GM23248 (cell line): ENCODE measurements at regions not wholly inside any gene's neighbourhood (a gene's known extent, or its start where the extent isn't known, plus 50 kb on each side); places are given as distances from the start of the nearest gene placed in this dataset.

Experiments used
- DNase-seq: peaks from one replicate; pipeline ENCODE4 v3.0.0-alpha.2; 2015
- H2AFZ ChIP-seq: fragments of 200-600 bp; sonication (generic); 2 replicates; pipeline ENCODE4 v1.6.1; 2016; ENCODE audit warnings: antibody characterized with exemption
- H3F3A ChIP-seq: fragments of 200-600 bp; sonication (generic); 2 replicates; pipeline ENCODE4 v1.6.1; 2016; ENCODE audit warnings: mild to moderate bottlenecking, antibody characterized with exemption, mixed run types; ENCODE audit not compliant: insufficient read depth
- H3K27ac ChIP-seq: fragments of 200-600 bp; sonication (generic); 2 replicates; pipeline ENCODE4 v1.5.1; 2016; ENCODE audit warnings: mild to moderate bottlenecking
- H3K27me3 ChIP-seq: fragments of 200-600 bp; sonication (generic); replicated peaks from 2 replicates; pipeline ENCODE4 v1.6.1; 2016; ENCODE audit warnings: mild to moderate bottlenecking; ENCODE audit not compliant: insufficient read depth
- H3K36me3 ChIP-seq: fragments of 200-600 bp; sonication (generic); 2 replicates; pipeline ENCODE4 v1.6.1; 2016; ENCODE audit warnings: low read depth, mild to moderate bottlenecking
- H3K4me1 ChIP-seq: fragments of 200-600 bp; sonication (generic); 2 replicates; pipeline ENCODE4 v1.6.1; 2016; ENCODE audit warnings: mild to moderate bottlenecking; ENCODE audit not compliant: insufficient read depth
- H3K4me2 ChIP-seq: fragments of 200-600 bp; sonication (generic); one replicate; pipeline ENCODE4 v1.6.1; 2016; ENCODE audit warnings: mild to moderate bottlenecking; ENCODE audit not compliant: unreplicated experiment
- H3K4me3 ChIP-seq: fragments of 200-600 bp; sonication (generic); 2 replicates; pipeline ENCODE4 v1.5.1; 2016; ENCODE audit warnings: mild to moderate bottlenecking
- H3K79me2 ChIP-seq: fragments of 200-600 bp; sonication (generic); 2 replicates; pipeline ENCODE4 v1.6.1; 2016; ENCODE audit warnings: mild to moderate bottlenecking; ENCODE audit not compliant: insufficient read depth
- H3K9ac ChIP-seq: fragments of 200-600 bp; sonication (generic); 2 replicates; pipeline ENCODE4 v1.6.1; 2016; ENCODE audit warnings: mild to moderate bottlenecking
- H3K9me2 ChIP-seq: fragments of 200-600 bp; sonication (generic); 2 replicates; pipeline ENCODE4 v1.6.1; 2016; ENCODE audit warnings: mixed run types, mild to moderate bottlenecking, moderate library complexity; ENCODE audit not compliant: insufficient read depth
- H3K9me3 ChIP-seq: fragments of 200-600 bp; sonication (generic); one replicate; pipeline ENCODE4 v1.6.1; 2017; ENCODE audit warnings: low read depth
- H4K20me1 ChIP-seq: fragments of 200-600 bp; sonication (generic); 2 replicates; pipeline ENCODE4 v1.6.0; 2016; ENCODE audit not compliant: insufficient read depth
- EZH2 ChIP-seq: fragments of 200-600 bp; sonication (generic); IDR thresholded peaks from 2 replicates; pipeline ENCODE4 v1.6.1; 2018; ENCODE audit warnings: antibody characterized with exemption, mild to moderate bottlenecking; ENCODE audit not compliant: insufficient read depth, poor library complexity, severe bottlenecking
- EZH2phosphoT487 ChIP-seq: fragments of 200-600 bp; sonication (generic); IDR thresholded peaks from 2 replicates; pipeline ENCODE4 v1.6.1; 2018; ENCODE audit warnings: antibody characterized with exemption, moderate library complexity, mild to moderate bottlenecking, low read depth; ENCODE audit not compliant: insufficient read depth
- WGBS, 2 experiments: methylation state at CpG; one replicate each; pipeline ENCODE4 v1.1.6; 2015 to 2017; ENCODE audit warnings: low lambda C conversion rate in 2 of 2, low coverage in 1 of 2; ENCODE audit errors: missing lambda C conversion rate in 2 of 2; 5-methylcytosine and 5-hydroxymethylcytosine counted together
- in situ Hi-C: fragments of 300-500 bp; cut with MboI; formaldehyde crosslinking; loops from 2 replicates; pipeline ENCODE4 v1.15.0; 2020

- no peak overlapping the region for H3K4me2 ChIP-seq
- no peak overlapping the region for H3K4me3 ChIP-seq
- H2AFZ ChIP-seq, result no peak overlapping the region
- H3F3A ChIP-seq, result no peaks in the 10 kb centered on the region
- no peaks in the 10 kb centered on the region for H3K79me2 ChIP-seq
- H3K9ac ChIP-seq, result no peak overlapping the region
- H4K20me1 ChIP-seq, result no peaks in the 10 kb centered on the region
- H3K27ac ChIP-seq, result no peak overlapping the region
- no peaks in the 10 kb centered on the region for H3K4me1 ChIP-seq
- H3K9me3 ChIP-seq, result no peaks in the 10 kb centered on the region
- H3K9me2 ChIP-seq, result no peaks in the 10 kb centered on the region
- no peaks in the 10 kb centered on the region for H3K36me3 ChIP-seq
- DNase-seq, result peak; percentile 41
- TF ChIP-seq EZH2 (no peak), EZH2phosphoT487 (no peak)
- in situ Hi-C loops, result no loop called here
- 0 out of 2 replicates have a peak, but pooled peaks cover 5% of the 10 kb centered on the region for H3K27me3 ChIP-seq
Measured at GRCh38 chr14:96676166-96676565, 121.0 kb upstream of the VRK1 start.

- TF ChIP-seq EZH2phosphoT487 (no peak), EZH2 (no peak)
- Histone ChIP-seq H3K79me2 (no peaks in the 10 kb centered on the region), H3K36me3 (no peaks in the 10 kb centered on the region), H3K27ac (no peak overlapping the region), H3K9ac (no peak overlapping the region), H3K4me3 (no peak overlapping the region), H2AFZ (no peak overlapping the region), H3K9me3 (no peaks in the 10 kb centered on the region), H3F3A (no peaks in the 10 kb centered on the region), H3K9me2 (no peaks in the 10 kb centered on the region), H4K20me1 (no peaks in the 10 kb centered on the region), H3K4me2 (no peak overlapping the region), H3K27me3 (0 out of 2 replicates have a peak, but pooled peaks cover 5% of the 10 kb centered on the region), H3K4me1 (no peaks in the 10 kb centered on the region; the same call in 1 of the 2 replicates)
- DNase-seq, result peak; percentile 75
- in situ Hi-C loops, result no loop called here
- 9 to 10% methylated on average over 7 of the region's 7 CpGs for WGBS, 2 experiments
Measured at GRCh38 chr14:96681829-96682228, 115.4 kb upstream of the VRK1 start.

- Histone ChIP-seq H3K27me3 (0 out of 2 replicates have a peak, but pooled peaks cover 5% of the 10 kb centered on the region), H3F3A (no peaks in the 10 kb centered on the region), H3K4me3 (no peak overlapping the region), H3K9ac (no peak overlapping the region), H3K79me2 (no peaks in the 10 kb centered on the region), H3K27ac (no peak overlapping the region), H3K9me2 (no peaks in the 10 kb centered on the region), H3K4me2 (no peak overlapping the region), H3K36me3 (no peaks in the 10 kb centered on the region), H3K9me3 (no peaks in the 10 kb centered on the region), H3K4me1 (no peaks in the 10 kb centered on the region; the same call in 1 of the 2 replicates), H4K20me1 (no peaks in the 10 kb centered on the region), H2AFZ (no peak overlapping the region)
- peak; percentile 9 for DNase-seq
- 34 to 45% methylated on average over 3 of the region's 3 CpGs for WGBS, 2 experiments
- in situ Hi-C loops, result no loop called here
- TF ChIP-seq EZH2, result no peak
- no peak for TF ChIP-seq EZH2phosphoT487
Measured at GRCh38 chr14:96682401-96682800, 114.8 kb upstream of the VRK1 start.

- Histone ChIP-seq H3K9me3 (no peaks in the 10 kb centered on the region), H3K9me2 (no peaks in the 10 kb centered on the region), H3K4me1 (no peaks in the 10 kb centered on the region; the same call in 1 of the 2 replicates), H3K79me2 (no peaks in the 10 kb centered on the region), H3K4me2 (no peak overlapping the region), H3K36me3 (no peaks in the 10 kb centered on the region), H3K27me3 (peaks cover 2% of the 10 kb centered on the region; the same call in 1 of the 2 replicates), H3K4me3 (no peak overlapping the region), H2AFZ (no peak overlapping the region), H3K9ac (no peak overlapping the region), H3F3A (no peaks in the 10 kb centered on the region), H3K27ac (no peak overlapping the region), H4K20me1 (no peaks in the 10 kb centered on the region)
- TF ChIP-seq EZH2phosphoT487, result no peak
- no peak for TF ChIP-seq EZH2
- WGBS, 2 experiments, result 39 to 46% methylated on average over 8 of the region's 8 CpGs
- DNase-seq, result peak; percentile 42
- in situ Hi-C loops, result no loop called here
Measured at GRCh38 chr14:96683562-96684289, 113.5 kb upstream of the VRK1 start.

GRCh38 chr14:96686126-96686525 is 111.1 kb upstream of the VRK1 start:
- Histone ChIP-seq H3K9me3 (no peaks in the 10 kb centered on the region), H3K27me3 (no peaks in the 10 kb centered on the region; the same call in 1 of the 2 replicates), H3K79me2 (no peaks in the 10 kb centered on the region), H2AFZ (no peak overlapping the region), H4K20me1 (no peaks in the 10 kb centered on the region), H3K9me2 (no peaks in the 10 kb centered on the region), H3K4me1 (no peaks in the 10 kb centered on the region; the same call in 1 of the 2 replicates), H3K9ac (no peak overlapping the region), H3F3A (no peaks in the 10 kb centered on the region), H3K4me3 (no peak overlapping the region), H3K36me3 (no peaks in the 10 kb centered on the region), H3K4me2 (no peak overlapping the region), H3K27ac (no peak overlapping the region)
- in situ Hi-C loops, result no loop called here
- TF ChIP-seq EZH2phosphoT487 (no peak), EZH2 (no peak)
- no peak for DNase-seq
- WGBS, 2 experiments, result 28 to 37% methylated on average over 3 of the region's 3 CpGs
